HG02884 (cell line): ENCODE measurements at regions not wholly inside any gene's neighbourhood (a gene's known extent, or its start where the extent isn't known, plus 50 kb on each side); places are given as distances from the start of the nearest gene placed in this dataset.
"Not testable (repeated sequence)": the region's sequence is repeated elsewhere in the genome, so short reads cannot be mapped to it uniquely, and the experiment has no call there.

ENCODE experiments used
- ATAC-seq: cut with Tn5 transposase; IDR thresholded peaks from one replicate; pipeline ENCODE4 v1.9.1; 2021; ENCODE audit warnings: mild to moderate bottlenecking, moderate library complexity; ENCODE audit not compliant: unreplicated experiment

GRCh38 chr9:13450723-13451122 lies 171.2 kb upstream of the MPDZ start:
- ATAC-seq: peak; percentile 43

- ATAC-seq: no peak
Observed at GRCh38 chr9:13448482-13448881, 169.0 kb upstream of the MPDZ start.

- ATAC-seq: no peak
Observed at GRCh38 chr9:13447843-13448422, 168.4 kb upstream of the MPDZ start.

GRCh38 chr9:13446938-13447842 lies 167.7 kb upstream of the MPDZ start:
- no peak for ATAC-seq

- ATAC-seq: no peak
Observed at GRCh38 chr9:13446286-13446937, 166.9 kb upstream of the MPDZ start.

GRCh38 chr9:13445103-13445500 lies 165.6 kb upstream of the MPDZ start:
- no peak for ATAC-seq

- ATAC-seq: no peak
Observed at GRCh38 chr9:13444245-13445102, 165.0 kb upstream of the MPDZ start.

- ATAC-seq: no peak
Observed at GRCh38 chr9:13443346-13444244, 164.1 kb upstream of the MPDZ start.

- no peak for ATAC-seq
Observed at GRCh38 chr9:13439685-13440476, 160.4 kb upstream of the MPDZ start.

GRCh38 chr9:13437866-13438265 lies 158.4 kb upstream of the MPDZ start:
- ATAC-seq: no peak

- ATAC-seq: no peak
Observed at GRCh38 chr9:13436591-13436990, 157.1 kb upstream of the MPDZ start.

GRCh38 chr9:13433453-13433852 lies 154.0 kb upstream of the MPDZ start:
- ATAC-seq: not testable (repeated sequence)

- no peak for ATAC-seq
Observed at GRCh38 chr9:13432904-13433303, 153.4 kb upstream of the MPDZ start.

GRCh38 chr9:13431692-13432091 lies 152.2 kb upstream of the MPDZ start:
- ATAC-seq: no peak

- no peak for ATAC-seq
Observed at GRCh38 chr9:13431222-13431536, 151.7 kb upstream of the MPDZ start.

GRCh38 chr9:13430368-13431221 lies 151.1 kb upstream of the MPDZ start:
- no peak for ATAC-seq

- no peak for ATAC-seq
Observed at GRCh38 chr9:13429301-13430190, 150.1 kb upstream of the MPDZ start.
